Nucleus accumbens (tissue), 56 donors: ENCODE measurements at regions not wholly inside any gene's neighbourhood (a gene's known extent, or its start where the extent isn't known, plus 50 kb on each side); places are given as distances from the start of the nearest gene placed in this dataset.
A peak's percentile ranks its signal among the peaks of the same experiment; 100 is the strongest.
"Not testable (repeated sequence)": the region's sequence is repeated elsewhere in the genome, so short reads cannot be mapped to it uniquely, and the experiment has no call there.

ENCODE experiments used
- DNase-seq, 56 donors: peaks; one replicate each; lab custom pipeline; 2025; lab: John Stamatoyannopoulos, UW

GRCh38 chr20:12829170-12829569 lies 179.6 kb upstream of the SPTLC3 start:
- DNase-seq: no peak

- DNase-seq: no peak
Measured at GRCh38 chr20:12833861-12834260, 174.9 kb upstream of the SPTLC3 start.

- no peak for DNase-seq
Measured at GRCh38 chr20:12835999-12836398, 172.8 kb upstream of the SPTLC3 start.

- DNase-seq: no peak
Measured at GRCh38 chr20:12837646-12838045, 171.1 kb upstream of the SPTLC3 start.

GRCh38 chr20:12838261-12838866 lies 170.4 kb upstream of the SPTLC3 start:
- DNase-seq: no peak

GRCh38 chr20:12847872-12848271 lies 160.9 kb upstream of the SPTLC3 start:
- DNase-seq: peak in 1 of 56 donors; percentile 1

- no peak for DNase-seq
Measured at GRCh38 chr20:12849225-12849910, 159.4 kb upstream of the SPTLC3 start.

- not testable (repeated sequence) for DNase-seq
Measured at GRCh38 chr20:12857643-12858042, 151.1 kb upstream of the SPTLC3 start.

GRCh38 chr20:12860619-12861247 lies 148.0 kb upstream of the SPTLC3 start:
- no peak for DNase-seq

- DNase-seq: no peak
Measured at GRCh38 chr20:12869669-12870068, 139.1 kb upstream of the SPTLC3 start.

- DNase-seq: no peak
Measured at GRCh38 chr20:12870588-12870987, 138.2 kb upstream of the SPTLC3 start.

GRCh38 chr20:12874933-12875332 lies 133.8 kb upstream of the SPTLC3 start:
- DNase-seq: no peak

GRCh38 chr20:12875510-12875909 lies 133.3 kb upstream of the SPTLC3 start:
- DNase-seq: no peak

- no peak for DNase-seq
Measured at GRCh38 chr20:12882832-12883506, 125.8 kb upstream of the SPTLC3 start.

- DNase-seq: no peak
Measured at GRCh38 chr20:12883507-12883885, 125.3 kb upstream of the SPTLC3 start.

GRCh38 chr20:12886618-12887363 lies 122.0 kb upstream of the SPTLC3 start:
- no peak for DNase-seq

GRCh38 chr20:12891643-12892042 lies 117.1 kb upstream of the SPTLC3 start:
- DNase-seq: no peak

GRCh38 chr20:12893019-12893418 lies 115.8 kb upstream of the SPTLC3 start:
- DNase-seq: no peak

- DNase-seq: no peak
Measured at GRCh38 chr20:12893653-12894052, 115.1 kb upstream of the SPTLC3 start.

- no peak for DNase-seq
Measured at GRCh38 chr20:12894089-12894488, 114.7 kb upstream of the SPTLC3 start.

GRCh38 chr20:12896180-12896579 lies 112.6 kb upstream of the SPTLC3 start:
- DNase-seq: no peak
